ENCODE measurements at regions not wholly inside any gene's neighbourhood (a gene's known extent, or its start where the extent isn't known, plus 50 kb on each side); places are given as distances from the start of the nearest gene placed in this dataset.

DNA sequence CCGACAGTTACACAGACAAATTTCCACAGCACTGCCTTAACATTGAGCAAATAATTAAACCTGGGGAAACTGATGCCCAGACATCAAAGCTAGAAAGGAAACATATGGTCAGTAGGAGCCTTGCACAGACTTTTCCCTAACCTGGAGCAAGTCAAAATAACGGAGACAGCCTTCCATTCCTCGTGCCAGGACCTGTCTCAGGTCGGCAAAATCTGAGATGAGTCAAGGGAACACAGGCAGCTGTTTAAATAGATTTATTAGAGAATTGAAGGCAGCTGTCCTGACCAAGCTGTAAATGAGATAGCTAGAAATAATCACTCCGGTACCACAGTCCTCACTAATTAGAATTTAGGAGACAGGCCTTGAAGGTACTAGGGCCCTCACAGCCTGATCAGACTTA lies 81.2 kb downstream of the RAMP3 start:
- Histone ChIP-seq H3K27me3 (ENCODE audit: control insufficient read depth, insufficient read depth, low read length) (peaks cover 18% of the 10 kb centered on the region), H3K14ac (replicated peaks; ENCODE audit: low read depth, low read length) (no peak overlapping the region), H3K4me1 (ENCODE audit: control insufficient read depth, insufficient read depth, low read length) (no peaks in the 10 kb centered on the region), H2BK5ac (ENCODE audit: low read depth, low read length, poor library complexity, severe bottlenecking) (no peak overlapping the region), H4K8ac (ENCODE audit: low read depth in 2 of 2, low read length in 2 of 2) (no peak overlapping the region), H2BK15ac (ENCODE audit: low read depth, low read length) (no peak overlapping the region), H2AFZ (replicated peaks; ENCODE audit: low read length, poor library complexity) (no peak overlapping the region), H2AK5ac (ENCODE audit: low read depth, low read length) (no peak overlapping the region), H2AK9ac (replicated peaks; ENCODE audit: low read depth, low read length, poor library complexity) (no peak overlapping the region), H3K9me1 (ENCODE audit: insufficient read depth, low read length) (no peaks in the 10 kb centered on the region), H3K4me2 (ENCODE audit: low read depth, low read length) (no peak overlapping the region), H3K4me3 (ENCODE audit: insufficient read depth, low read depth, low read length) (no peak overlapping the region), H4K5ac (ENCODE audit: low read depth, low read length) (no peak overlapping the region), H3K9ac (ENCODE audit: low read depth, low read length) (no peak overlapping the region), H3K23ac (ENCODE audit: low read depth, low read length) (no peak overlapping the region), H2BK120ac (ENCODE audit: low read depth, low read length) (no peak overlapping the region), H3K4ac (ENCODE audit: low read depth, low read length) (no peak overlapping the region), H3K56ac (ENCODE audit: extremely low read depth, insufficient read depth, low read length) (no peak overlapping the region), H3K36me3 (ENCODE audit: control insufficient read depth, insufficient read depth, low read length) (no peaks in the 10 kb centered on the region), H3K9me3 (ENCODE audit: control insufficient read depth, insufficient read depth, low read length) (no peaks in the 10 kb centered on the region), H4K20me1 (ENCODE audit: insufficient read depth, low read length) (no peaks in the 10 kb centered on the region), H3K27ac (ENCODE audit: insufficient read depth, low read length) (no peak overlapping the region), H4K91ac (ENCODE audit: insufficient read depth, low read depth, low read length) (no peak overlapping the region), H3K18ac (ENCODE audit: low read depth, low read length) (no peak overlapping the region), H3K79me1 (ENCODE audit: low read depth in 1 of 2, low read length in 2 of 2) (no peaks in the 10 kb centered on the region), H2BK20ac (ENCODE audit: low read depth, low read length) (no peak overlapping the region)
- intact Hi-C loops (cut with micrococcal nuclease): no loop called here
- ATAC-seq (ENCODE audit: low read depth) (no peak), DNase-seq (no peak)
- POLR2A ChIA-PET (ENCODE audit: unreplicated experiment): no interaction called here
- no peak for TF ChIP-seq CEBPB (IDR thresholded peaks at IDR 0.05; ENCODE audit: low read depth, low read length)
- TF ChIP-seq CHD1 (IDR thresholded peaks at IDR 0.05; ENCODE audit: low read depth, low read length): no peak
- no peak for TF ChIP-seq NFE2L2 (IDR thresholded peaks at IDR 0.05; ENCODE audit: low read depth, low read length)
- TF ChIP-seq POLR2A (IDR thresholded peaks at IDR 0.05; ENCODE audit: low read depth, low read length): no peak
- no peak for TF ChIP-seq SMC3 (IDR thresholded peaks at IDR 0.05; ENCODE audit: low read depth, low read length)
- no peak for TF ChIP-seq RFX5 (IDR thresholded peaks at IDR 0.05; ENCODE audit: low read depth, low read length)
- TF ChIP-seq, protein P1, sequence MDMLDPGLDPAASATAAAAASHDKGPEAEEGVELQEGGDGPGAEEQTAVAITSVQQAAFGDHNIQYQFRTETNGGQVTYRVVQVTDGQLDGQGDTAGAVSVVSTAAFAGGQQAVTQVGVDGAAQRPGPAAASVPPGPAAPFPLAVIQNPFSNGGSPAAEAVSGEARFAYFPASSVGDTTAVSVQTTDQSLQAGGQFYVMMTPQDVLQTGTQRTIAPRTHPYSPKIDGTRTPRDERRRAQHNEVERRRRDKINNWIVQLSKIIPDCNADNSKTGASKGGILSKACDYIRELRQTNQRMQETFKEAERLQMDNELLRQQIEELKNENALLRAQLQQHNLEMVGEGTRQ (IDR thresholded peaks at IDR 0.05; ENCODE audit: low read depth, low read length): no peak
- no peak for TF ChIP-seq MAZ (IDR thresholded peaks at IDR 0.05; ENCODE audit: borderline replicate concordance, low read depth, low read length)
- TF ChIP-seq MXI1 (IDR thresholded peaks at IDR 0.05; ENCODE audit: borderline replicate concordance, low read depth, low read length): no peak
- TF ChIP-seq, protein P2, sequence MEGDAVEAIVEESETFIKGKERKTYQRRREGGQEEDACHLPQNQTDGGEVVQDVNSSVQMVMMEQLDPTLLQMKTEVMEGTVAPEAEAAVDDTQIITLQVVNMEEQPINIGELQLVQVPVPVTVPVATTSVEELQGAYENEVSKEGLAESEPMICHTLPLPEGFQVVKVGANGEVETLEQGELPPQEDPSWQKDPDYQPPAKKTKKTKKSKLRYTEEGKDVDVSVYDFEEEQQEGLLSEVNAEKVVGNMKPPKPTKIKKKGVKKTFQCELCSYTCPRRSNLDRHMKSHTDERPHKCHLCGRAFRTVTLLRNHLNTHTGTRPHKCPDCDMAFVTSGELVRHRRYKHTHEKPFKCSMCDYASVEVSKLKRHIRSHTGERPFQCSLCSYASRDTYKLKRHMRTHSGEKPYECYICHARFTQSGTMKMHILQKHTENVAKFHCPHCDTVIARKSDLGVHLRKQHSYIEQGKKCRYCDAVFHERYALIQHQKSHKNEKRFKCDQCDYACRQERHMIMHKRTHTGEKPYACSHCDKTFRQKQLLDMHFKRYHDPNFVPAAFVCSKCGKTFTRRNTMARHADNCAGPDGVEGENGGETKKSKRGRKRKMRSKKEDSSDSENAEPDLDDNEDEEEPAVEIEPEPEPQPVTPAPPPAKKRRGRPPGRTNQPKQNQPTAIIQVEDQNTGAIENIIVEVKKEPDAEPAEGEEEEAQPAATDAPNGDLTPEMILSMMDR (conservative IDR thresholded peaks at IDR 0.05; ENCODE audit: low read depth, low read length): no peak
- no peak for TF ChIP-seq BHLHE40 (IDR thresholded peaks at IDR 0.05; ENCODE audit: low read depth, low read length)
- TF ChIP-seq RCOR1 (IDR thresholded peaks at IDR 0.05; ENCODE audit: insufficient replicate concordance, low read length): no peak
- TF ChIP-seq, protein P3, sequence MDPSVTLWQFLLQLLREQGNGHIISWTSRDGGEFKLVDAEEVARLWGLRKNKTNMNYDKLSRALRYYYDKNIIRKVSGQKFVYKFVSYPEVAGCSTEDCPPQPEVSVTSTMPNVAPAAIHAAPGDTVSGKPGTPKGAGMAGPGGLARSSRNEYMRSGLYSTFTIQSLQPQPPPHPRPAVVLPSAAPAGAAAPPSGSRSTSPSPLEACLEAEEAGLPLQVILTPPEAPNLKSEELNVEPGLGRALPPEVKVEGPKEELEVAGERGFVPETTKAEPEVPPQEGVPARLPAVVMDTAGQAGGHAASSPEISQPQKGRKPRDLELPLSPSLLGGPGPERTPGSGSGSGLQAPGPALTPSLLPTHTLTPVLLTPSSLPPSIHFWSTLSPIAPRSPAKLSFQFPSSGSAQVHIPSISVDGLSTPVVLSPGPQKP (IDR thresholded peaks at IDR 0.05; ENCODE audit: borderline replicate concordance, low read depth, low read length): no peak
- TF ChIP-seq FOS (IDR thresholded peaks at IDR 0.05; ENCODE audit: low read depth, low read length): no peak
- no peak for TF ChIP-seq MAFK (IDR thresholded peaks at IDR 0.05; ENCODE audit: low read depth, low read length)
- no peak for TF ChIP-seq RAD21 (IDR thresholded peaks at IDR 0.05; ENCODE audit: low read length)
- in situ Hi-C loops (cut with MboI; ENCODE audit: low sequenced_read_pairs): no loop called here
- WGBS, 2 experiments (ENCODE audit: extremely low coverage in 2 of 2, insufficient read length in 1 of 2): no CpG with 5 or more reads among the region's 5 CpGs
- dilution Hi-C loops (cut with HindIII; ENCODE audit: low sequenced_read_pairs, unreplicated experiment): no loop called here
- CTCF ChIA-PET: interaction anchor here (0.7 to 1.3 kb wide), 2 partner anchors 21 to 29 kb away, joined by 3 to 8 read pairs; no protein-coding TSS in a partner anchor
- no TSS peak for BruUV-seq (replicated peaks)
